Fibroblast of the aortic adventitia (primary cell): ENCODE measurements at regions not wholly inside any gene's neighbourhood (a gene's known extent, or its start where the extent isn't known, plus 50 kb on each side); places are given as distances from the start of the nearest gene placed in this dataset.
"Not testable (repeated sequence)": the region's sequence is repeated elsewhere in the genome, so short reads cannot be mapped to it uniquely, and the experiment has no call there.

ENCODE experiments used
- DNase-seq: peaks from one replicate; pipeline ENCODE4 v3.0.0-alpha.2; 2010; ENCODE audit warnings: low read depth
- H3K4me3 ChIP-seq: 2 replicates; pipeline ENCODE4 v1.5.1; 2011; ENCODE audit warnings: low read depth, mild to moderate bottlenecking, control low read depth, low read length, moderate library complexity
- CTCF ChIP-seq: IDR thresholded peaks from 2 replicates; pipeline ENCODE4 v1.5.1; 2011; ENCODE audit warnings: mild to moderate bottlenecking, low read length, control low read depth, inconsistent platforms; ENCODE audit not compliant: insufficient read depth

GRCh38 chr6:27049863-27050781 is 197.4 kb upstream of the PRSS16 start:
- TF ChIP-seq CTCF = no peak
- DNase-seq = no peak
- H3K4me3 ChIP-seq = no peak overlapping the region

- not testable (repeated sequence) for DNase-seq, H3K4me3 ChIP-seq
These were observed 195.3 kb upstream of the PRSS16 start for GRCh38 chr6:27052082-27052730.

- H3K4me3 ChIP-seq = no peak overlapping the region
- no peak for DNase-seq
- TF ChIP-seq CTCF = no peak
These were observed 194.8 kb upstream of the PRSS16 start for GRCh38 chr6:27052731-27053082.

GRCh38 chr6:27053738-27054137 is 193.8 kb upstream of the PRSS16 start:
- DNase-seq = no peak
- H3K4me3 ChIP-seq = no peak overlapping the region
- TF ChIP-seq CTCF = no peak

GRCh38 chr6:27056615-27057014 is 190.9 kb upstream of the PRSS16 start:
- TF ChIP-seq CTCF = no peak
- H3K4me3 ChIP-seq = no peak overlapping the region
- DNase-seq = no peak

GRCh38 chr6:27059621-27060425 is 187.7 kb upstream of the PRSS16 start:
- DNase-seq = no peak
- TF ChIP-seq CTCF = no peak
- H3K4me3 ChIP-seq = no peak overlapping the region
